HL-60 (cell line): ENCODE measurements at regions not wholly inside any gene's neighbourhood (a gene's known extent, or its start where the extent isn't known, plus 50 kb on each side); places are given as distances from the start of the nearest gene placed in this dataset.

Source experiments
- DNase-seq, 2 experiments: peaks; one replicate each; pipeline ENCODE4 v3.0.0-alpha.2; 2010 to 2020; ENCODE audit warnings: low read depth in 1 of 2, low spot score in 1 of 2
- H3K27ac ChIP-seq: fragments of 250-450 bp; sonication (Bioruptor Pico); replicated peaks from 2 replicates; pipeline ENCODE4 v1.5.1; 2020; ENCODE audit warnings: mild to moderate bottlenecking, moderate library complexity
- H3K27me3 ChIP-seq: fragments of 250-450 bp; sonication (Bioruptor Pico); 2 replicates; pipeline ENCODE4 v1.5.1; 2021; ENCODE audit warnings: mild to moderate bottlenecking, moderate library complexity; ENCODE audit not compliant: insufficient read depth, poor library complexity, severe bottlenecking
- H3K4me3 ChIP-seq: replicated peaks from 2 replicates; pipeline ENCODE4 v1.5.1; 2011; ENCODE audit warnings: mild to moderate bottlenecking, control low read depth, low read length; ENCODE audit not compliant: insufficient read depth
- GABPA ChIP-seq: IDR thresholded peaks from 2 replicates; pipeline ENCODE4 v1.6.1; 2012; ENCODE audit warnings: low read depth
- POLR2AphosphoS5 ChIP-seq: IDR thresholded peaks from 2 replicates; pipeline ENCODE4 v1.6.1; 2012; ENCODE audit warnings: low read depth
- SPI1 ChIP-seq: IDR thresholded peaks from 2 replicates; pipeline ENCODE4 v1.6.1; 2012; ENCODE audit warnings: low read depth, mild to moderate bottlenecking, borderline replicate concordance
- TF ChIP-seq, protein P1 (sequence below): IDR thresholded peaks from 2 replicates; pipeline ENCODE4 v1.6.1; 2012; ENCODE audit warnings: low read depth; ENCODE audit not compliant: insufficient replicate concordance
- TF ChIP-seq, protein P2 (sequence below): IDR thresholded peaks from one replicate; pipeline ENCODE4 v1.5.1; 2011; ENCODE audit warnings: low read length, control low read depth, inconsistent platforms; ENCODE audit not compliant: insufficient read depth

DNA sequence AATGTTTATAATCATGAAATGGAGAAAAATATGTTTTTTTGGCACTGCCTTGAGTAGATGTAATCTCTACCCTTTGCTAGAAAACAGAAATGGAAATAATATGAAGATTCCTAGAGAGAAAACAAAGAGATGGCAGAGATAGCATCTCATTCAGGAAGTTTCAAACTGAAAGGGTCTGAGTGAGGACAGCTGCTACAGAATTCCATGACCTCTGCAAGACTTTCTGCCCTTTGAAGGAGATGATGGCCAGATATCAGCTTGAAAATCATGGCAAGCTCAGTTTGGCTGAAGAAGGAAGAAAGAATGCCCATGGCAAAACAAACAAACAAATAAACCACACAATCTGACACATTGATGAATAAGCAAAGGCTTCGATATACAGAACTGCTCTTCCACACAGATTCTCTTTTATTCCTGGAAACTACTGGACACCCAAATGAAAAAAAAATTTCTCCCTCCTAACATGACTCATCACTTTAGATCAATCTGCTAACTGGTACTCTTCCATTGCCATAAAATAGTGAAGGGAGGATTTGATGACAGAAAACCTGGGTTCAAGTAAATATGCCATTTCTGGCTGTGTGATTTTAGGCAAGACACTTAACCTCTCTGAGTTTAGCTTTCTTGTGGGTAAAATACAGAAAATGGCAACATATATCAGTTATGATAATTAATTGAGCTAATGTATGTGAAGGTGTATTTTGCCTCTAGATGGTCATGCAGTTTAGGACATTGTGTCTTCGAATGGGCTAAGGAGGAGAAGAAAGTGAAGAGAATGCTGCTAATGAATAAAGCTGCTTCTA, 105.9 kb upstream of the SPACA1 start:
- TF ChIP-seq, protein P1, sequence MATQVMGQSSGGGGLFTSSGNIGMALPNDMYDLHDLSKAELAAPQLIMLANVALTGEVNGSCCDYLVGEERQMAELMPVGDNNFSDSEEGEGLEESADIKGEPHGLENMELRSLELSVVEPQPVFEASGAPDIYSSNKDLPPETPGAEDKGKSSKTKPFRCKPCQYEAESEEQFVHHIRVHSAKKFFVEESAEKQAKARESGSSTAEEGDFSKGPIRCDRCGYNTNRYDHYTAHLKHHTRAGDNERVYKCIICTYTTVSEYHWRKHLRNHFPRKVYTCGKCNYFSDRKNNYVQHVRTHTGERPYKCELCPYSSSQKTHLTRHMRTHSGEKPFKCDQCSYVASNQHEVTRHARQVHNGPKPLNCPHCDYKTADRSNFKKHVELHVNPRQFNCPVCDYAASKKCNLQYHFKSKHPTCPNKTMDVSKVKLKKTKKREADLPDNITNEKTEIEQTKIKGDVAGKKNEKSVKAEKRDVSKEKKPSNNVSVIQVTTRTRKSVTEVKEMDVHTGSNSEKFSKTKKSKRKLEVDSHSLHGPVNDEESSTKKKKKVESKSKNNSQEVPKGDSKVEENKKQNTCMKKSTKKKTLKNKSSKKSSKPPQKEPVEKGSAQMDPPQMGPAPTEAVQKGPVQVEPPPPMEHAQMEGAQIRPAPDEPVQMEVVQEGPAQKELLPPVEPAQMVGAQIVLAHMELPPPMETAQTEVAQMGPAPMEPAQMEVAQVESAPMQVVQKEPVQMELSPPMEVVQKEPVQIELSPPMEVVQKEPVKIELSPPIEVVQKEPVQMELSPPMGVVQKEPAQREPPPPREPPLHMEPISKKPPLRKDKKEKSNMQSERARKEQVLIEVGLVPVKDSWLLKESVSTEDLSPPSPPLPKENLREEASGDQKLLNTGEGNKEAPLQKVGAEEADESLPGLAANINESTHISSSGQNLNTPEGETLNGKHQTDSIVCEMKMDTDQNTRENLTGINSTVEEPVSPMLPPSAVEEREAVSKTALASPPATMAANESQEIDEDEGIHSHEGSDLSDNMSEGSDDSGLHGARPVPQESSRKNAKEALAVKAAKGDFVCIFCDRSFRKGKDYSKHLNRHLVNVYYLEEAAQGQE, result no peak
- TF ChIP-seq, protein P2, sequence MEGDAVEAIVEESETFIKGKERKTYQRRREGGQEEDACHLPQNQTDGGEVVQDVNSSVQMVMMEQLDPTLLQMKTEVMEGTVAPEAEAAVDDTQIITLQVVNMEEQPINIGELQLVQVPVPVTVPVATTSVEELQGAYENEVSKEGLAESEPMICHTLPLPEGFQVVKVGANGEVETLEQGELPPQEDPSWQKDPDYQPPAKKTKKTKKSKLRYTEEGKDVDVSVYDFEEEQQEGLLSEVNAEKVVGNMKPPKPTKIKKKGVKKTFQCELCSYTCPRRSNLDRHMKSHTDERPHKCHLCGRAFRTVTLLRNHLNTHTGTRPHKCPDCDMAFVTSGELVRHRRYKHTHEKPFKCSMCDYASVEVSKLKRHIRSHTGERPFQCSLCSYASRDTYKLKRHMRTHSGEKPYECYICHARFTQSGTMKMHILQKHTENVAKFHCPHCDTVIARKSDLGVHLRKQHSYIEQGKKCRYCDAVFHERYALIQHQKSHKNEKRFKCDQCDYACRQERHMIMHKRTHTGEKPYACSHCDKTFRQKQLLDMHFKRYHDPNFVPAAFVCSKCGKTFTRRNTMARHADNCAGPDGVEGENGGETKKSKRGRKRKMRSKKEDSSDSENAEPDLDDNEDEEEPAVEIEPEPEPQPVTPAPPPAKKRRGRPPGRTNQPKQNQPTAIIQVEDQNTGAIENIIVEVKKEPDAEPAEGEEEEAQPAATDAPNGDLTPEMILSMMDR, result no peak
- TF ChIP-seq POLR2AphosphoS5 (no peak), SPI1 (no peak), GABPA (no peak)
- no peak for DNase-seq
- H3K27me3 ChIP-seq, result peaks cover 7% of the 10 kb centered on the region

DNA sequence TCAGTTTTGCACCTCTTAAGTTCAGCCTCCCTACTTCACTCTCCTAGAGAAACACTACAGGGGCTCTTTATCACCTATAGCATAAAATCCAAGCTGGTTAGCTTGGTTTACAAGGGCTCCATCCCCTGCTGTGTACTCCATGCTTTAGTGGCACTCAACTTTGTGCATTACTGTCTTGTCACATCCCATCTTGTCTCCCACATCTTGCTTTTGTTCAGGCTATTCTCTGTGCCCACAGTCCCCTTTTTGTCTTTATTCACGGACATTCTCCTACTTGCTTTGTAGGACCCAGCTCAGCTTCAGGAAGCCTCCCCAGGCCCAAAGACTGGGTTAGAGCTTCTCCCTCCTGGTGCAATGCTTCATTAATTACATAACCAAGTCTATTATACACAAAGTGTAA, 107.9 kb upstream of the SPACA1 start:
- TF ChIP-seq, protein P2, result no peak
- TF ChIP-seq SPI1 (no peak), GABPA (no peak)
- no peak overlapping the region for H3K4me3 ChIP-seq
- no peak overlapping the region for H3K27ac ChIP-seq
- peaks cover 4% of the 10 kb centered on the region for H3K27me3 ChIP-seq
- no peak for DNase-seq

More for the DNA sequence above, 105.9 kb upstream of the SPACA1 start:
- Histone ChIP-seq H3K4me3 (no peak overlapping the region), H3K27ac (no peak overlapping the region)

DNA sequence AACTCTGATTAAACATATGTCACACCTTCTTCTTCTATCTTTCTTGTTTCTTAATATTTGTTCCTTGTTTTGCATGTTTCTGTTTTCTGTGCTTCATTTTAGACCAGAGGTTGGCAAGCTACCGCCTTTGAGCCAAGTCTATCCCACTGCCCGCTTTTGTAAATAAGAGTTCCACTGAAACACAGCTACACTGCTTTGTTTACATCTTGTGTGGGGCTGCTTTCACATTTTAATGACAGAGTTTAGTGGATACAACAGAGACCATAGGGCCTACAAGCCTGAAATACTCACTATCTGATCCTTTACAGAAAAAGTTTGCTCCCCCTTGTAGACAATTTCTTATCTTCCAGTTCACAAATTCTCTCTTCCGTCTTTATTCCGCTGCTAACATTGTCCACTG, 109.4 kb upstream of the SPACA1 start:
- H3K27ac ChIP-seq, result no peak overlapping the region
- H3K4me3 ChIP-seq, result no peak overlapping the region
- H3K27me3 ChIP-seq, result peaks cover 4% of the 10 kb centered on the region
- DNase-seq, result no peak
- TF ChIP-seq, protein P1, result no peak
- TF ChIP-seq SPI1 (no peak), POLR2AphosphoS5 (no peak), GABPA (no peak)
- TF ChIP-seq, protein P2, result no peak

DNA sequence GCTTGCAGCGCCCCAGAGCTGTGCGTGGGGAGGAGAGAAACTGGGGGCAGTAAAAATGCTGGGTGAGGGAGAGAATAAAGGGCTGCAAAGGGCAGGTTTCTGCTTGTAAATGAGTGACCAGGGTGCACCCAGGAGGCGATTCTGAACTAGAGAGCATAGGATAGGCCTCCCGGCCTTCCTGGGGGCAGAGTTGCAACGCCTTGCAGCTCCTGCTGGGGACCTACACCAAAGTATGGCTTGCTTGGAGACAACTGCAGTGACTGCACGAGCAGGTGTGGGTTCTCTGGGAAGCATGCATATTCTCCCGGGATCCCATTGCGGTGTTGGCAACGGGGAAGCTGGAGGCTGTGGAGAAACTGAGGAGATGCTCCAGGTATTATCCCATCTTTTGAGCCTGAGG, 111.6 kb upstream of the SPACA1 start:
- Histone ChIP-seq H3K27ac (no peak overlapping the region), H3K27me3 (peaks cover 4% of the 10 kb centered on the region), H3K4me3 (no peak overlapping the region)
- TF ChIP-seq SPI1 (no peak), GABPA (no peak), POLR2AphosphoS5 (no peak)
- TF ChIP-seq, protein P2, result no peak
- TF ChIP-seq, protein P1, result no peak
- DNase-seq, result no peak
